HepG2 (cell line): ENCODE measurements at regions not wholly inside any gene's neighbourhood (a gene's known extent, or its start where the extent isn't known, plus 50 kb on each side); places are given as distances from the start of the nearest gene placed in this dataset.

ENCODE experiments used
- ATAC-seq: fragments of 200-7000 bp; cut with Tn5 transposase; 3 replicates; pipeline ENCODE4 v1.9.1; 2020; ENCODE audit warnings: mild to moderate bottlenecking, moderate library complexity
- BruUV-seq: library from RNA; stranded (reverse); fragments of 400-500 nt; replicated peaks from 2 replicates; lab custom pipeline; 2021; lab: Mats Ljungman, UMichigan
- CTCF ChIA-PET: fragments of 300-600 bp; formaldehyde crosslinking; extraction: SDS; loops from one replicate; lab custom pipeline; 2021; ENCODE audit warnings: low total read pairs, inconsistent platforms, low intra/inter-chr PET ratio; lab: Yijun Ruan, JAX
- POLR2A ChIA-PET: fragments of 350-600 bp; sonication (Branson Sonifier 250); formaldehyde crosslinking; loops from one replicate; lab custom pipeline; 2020; ENCODE audit warnings: antibody characterized with exemption, inconsistent platforms; lab: Yijun Ruan, JAX
- DNase-seq: peaks from one replicate; pipeline ENCODE4 v3.0.0-alpha.2; 2015; ENCODE audit warnings: low spot score
- FAIRE-seq: peaks from 3 replicates; lab custom pipeline; 2011; peaks lifted over from hg19 to GRCh38; lab: Jason Lieb, UNC
- H2AFZ ChIP-seq: one replicate; pipeline ENCODE4 v1.6.1; 2011; ENCODE audit warnings: low read length, inconsistent platforms
- H3K27ac ChIP-seq: fragments of 300-600 bp; 3 replicates; pipeline ENCODE4 v1.8.0; 2011; ENCODE audit warnings: mixed run types, mild to moderate bottlenecking, mixed read lengths, low read length, inconsistent platforms; ENCODE audit not compliant: insufficient read depth; ENCODE audit errors: extremely low read length
- H3K27me3 ChIP-seq, 2 experiments: fragments of 200-600 bp in 1 of 2; 2 replicates in 1 of 2; 3 replicates in 1 of 2; pipeline versions ENCODE4 v1.6.0 to v1.8.0; 2011; ENCODE audit warnings: low read length in 2 of 2, mild to moderate bottlenecking in 2 of 2, moderate library complexity in 2 of 2, inconsistent platforms in 1 of 2; ENCODE audit not compliant: insufficient read depth in 2 of 2, control insufficient read depth in 1 of 2
- H3K36me3 ChIP-seq, 2 experiments: fragments of 200-600 bp in 1 of 2; replicated peaks in 1 of 2; 2 replicates in 1 of 2; 3 replicates in 1 of 2; pipeline versions ENCODE4 v1.5.1 to v1.8.0; 2011; ENCODE audit warnings: low read length in 2 of 2, inconsistent platforms in 1 of 2; ENCODE audit not compliant: insufficient read depth in 2 of 2, control insufficient read depth in 1 of 2
- H3K4me1 ChIP-seq: 2 replicates; pipeline ENCODE4 v1.5.1; 2012; ENCODE audit warnings: low read length, inconsistent platforms; ENCODE audit not compliant: insufficient read depth
- H3K4me2 ChIP-seq: 2 replicates; pipeline ENCODE4 v1.6.0; 2011; ENCODE audit warnings: low read depth, low read length, inconsistent platforms
- H3K4me3 ChIP-seq, 3 experiments: fragments of 200-600 bp in 1 of 3; sonication (generic), shearing (Covaris generic) in 1 of 3; replicated peaks in 1 of 3; 2 replicates each; pipeline ENCODE4 v1.5.1; 2011 to 2016; ENCODE audit warnings: low read length in 3 of 3, inconsistent platforms in 2 of 3, low read depth in 2 of 3, mild to moderate bottlenecking in 2 of 3, control low read depth in 1 of 3, mixed read lengths in 1 of 3; ENCODE audit not compliant: insufficient read depth in 1 of 3
- H3K79me2 ChIP-seq: one replicate; pipeline ENCODE4 v1.6.1; 2011; ENCODE audit warnings: low read length, inconsistent platforms; ENCODE audit not compliant: insufficient read depth
- H3K9ac ChIP-seq: 2 replicates; pipeline ENCODE4 v1.6.0; 2011; ENCODE audit warnings: mild to moderate bottlenecking, low read depth, low read length, inconsistent platforms; ENCODE audit not compliant: insufficient read depth
- H3K9me3 ChIP-seq: 2 replicates; pipeline ENCODE4 v1.5.1; 2012; ENCODE audit warnings: mild to moderate bottlenecking, low read length
- H4K20me1 ChIP-seq: 2 replicates; pipeline ENCODE4 v1.6.0; 2011; ENCODE audit warnings: inconsistent platforms, mild to moderate bottlenecking, low read length, moderate library complexity; ENCODE audit not compliant: insufficient read depth
- ARNTL ChIP-seq: sonication (generic); formaldehyde crosslinking; IDR thresholded peaks from 2 replicates; pipeline ENCODE4 v1.4.0; 2020; ENCODE audit warnings: mild to moderate bottlenecking, missing genetic modification reagents
- CBX2 ChIP-seq, 2 experiments: fragments of 200-600 bp in 1 of 2; sonication (generic); formaldehyde crosslinking in 1 of 2; IDR thresholded peaks; 2 replicates each; pipeline versions ENCODE4 v1.7.0 to v1.8.1; 2018 to 2022; ENCODE audit warnings: low read depth in 2 of 2, low read length in 1 of 2, mild to moderate bottlenecking in 1 of 2, missing genetic modification reagents in 1 of 2
- CEBPG ChIP-seq: IDR thresholded peaks from 2 replicates; pipeline ENCODE4 v1.6.1; 2016
- HMGA1 ChIP-seq: sonication (generic); formaldehyde crosslinking; conservative IDR thresholded peaks from 2 replicates; pipeline ENCODE4 v1.4.0; 2020; ENCODE audit warnings: missing genetic modification reagents
- MXI1 ChIP-seq: IDR thresholded peaks from 3 replicates; pipeline ENCODE4 v1.6.1; 2012; ENCODE audit warnings: low read depth, low read length, inconsistent platforms, borderline replicate concordance
- RFX3 ChIP-seq: IDR thresholded peaks from 2 replicates; pipeline ENCODE4 v1.6.1; 2016; ENCODE audit warnings: missing biosample characterization, missing genetic modification reagents
- RNF2 ChIP-seq: fragments of 450-650 bp; conservative IDR thresholded peaks from 2 replicates; pipeline ENCODE4 v1.6.1; 2016; ENCODE audit warnings: low read depth
- RXRB ChIP-seq: IDR thresholded peaks from 2 replicates; pipeline ENCODE4 v1.6.1; 2016; ENCODE audit warnings: borderline replicate concordance, missing genetic modification reagents, missing compliant biosample characterization
- SNAPC2 ChIP-seq: sonication (generic); formaldehyde crosslinking; IDR thresholded peaks from 2 replicates; pipeline ENCODE4 v1.8.1; 2022; ENCODE audit warnings: mild to moderate bottlenecking, missing genetic modification reagents
- SP4 ChIP-seq: sonication (generic); formaldehyde crosslinking; IDR thresholded peaks from 2 replicates; pipeline ENCODE4 v1.8.1; 2023; ENCODE audit warnings: mild to moderate bottlenecking, missing genetic modification reagents
- ZNF20 ChIP-seq: sonication (generic); formaldehyde crosslinking; IDR thresholded peaks from 2 replicates; pipeline ENCODE4 v1.4.0; 2020; ENCODE audit warnings: mild to moderate bottlenecking, moderate library complexity, missing genetic modification reagents
- ZNF629 ChIP-seq: sonication (generic); formaldehyde crosslinking; conservative IDR thresholded peaks from 2 replicates; pipeline ENCODE4 v1.5.0; 2020; ENCODE audit warnings: missing genetic modification reagents
- ZZZ3 ChIP-seq: sonication (generic); formaldehyde crosslinking; IDR thresholded peaks from 2 replicates; pipeline ENCODE4 v1.4.0; 2020; ENCODE audit warnings: missing genetic modification reagents, mild to moderate bottlenecking, borderline replicate concordance
- WGBS: methylation state at CpG from one replicate; pipeline ENCODE4 v1.1.6; 2017; ENCODE audit warnings: low lambda C conversion rate; 5-methylcytosine and 5-hydroxymethylcytosine counted together
- in situ Hi-C: cut with HindIII; loops from 2 replicates; pipeline ENCODE4 v1.10.0; 2017; ENCODE audit warnings: low pct_unique_long_range_greater_than_20kb; ENCODE audit not compliant: extremely low pct_ligation_motif_present
- intact Hi-C: fragments of 100-400 bp; cut with micrococcal nuclease; formaldehyde crosslinking; loops from one replicate; pipeline ENCODE4 v1.10.0; 2022; ENCODE audit not compliant: unreplicated experiment
- TF ChIP-seq, protein P1 (sequence below): sonication (generic); formaldehyde crosslinking; IDR thresholded peaks from 2 replicates; pipeline ENCODE4 v1.5.0; 2020; ENCODE audit warnings: mild to moderate bottlenecking, low read depth, missing genetic modification reagents, borderline replicate concordance

DNA sequence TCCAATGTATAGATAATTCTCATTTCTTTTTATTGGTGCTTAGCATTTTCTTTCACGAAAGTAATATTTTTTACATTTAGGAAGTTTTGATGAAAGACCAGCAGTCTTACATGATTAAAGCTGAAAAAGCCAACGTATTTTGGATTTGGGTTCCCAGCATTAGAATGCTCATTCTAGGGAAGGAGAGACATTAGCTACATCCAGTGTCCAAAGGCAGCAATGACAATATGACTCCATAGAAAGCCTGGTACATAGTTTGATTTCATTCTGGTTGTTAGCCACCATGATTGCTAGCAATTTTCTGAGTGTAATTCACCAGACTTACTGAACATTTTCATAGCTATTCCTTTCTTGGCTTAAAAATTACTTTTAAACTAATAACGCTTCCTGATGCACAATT lies 1397.5 kb downstream of the PCDH7 start:
- H3K4me1 ChIP-seq: no peaks in the 10 kb centered on the region
- H3K4me2 ChIP-seq: no peak overlapping the region
- WGBS: under 1% methylated on average over 3 of the region's 3 CpGs
- in situ Hi-C loops: no loop called here
- POLR2A ChIA-PET: no interaction called here
- no peaks in the 10 kb centered on the region for H3K27me3 ChIP-seq
- no peak overlapping the region for H2AFZ ChIP-seq
- no peaks in the 10 kb centered on the region for H3K9me3 ChIP-seq
- no peak overlapping the region for H3K27ac ChIP-seq
- no peaks in the 10 kb centered on the region for H3K36me3 ChIP-seq
- no TSS peak for BruUV-seq
- CTCF ChIA-PET: no interaction called here
- H3K79me2 ChIP-seq: no peaks in the 10 kb centered on the region
- DNase-seq (no peak), ATAC-seq (no peak), FAIRE-seq (no peak)
- no peak overlapping the region for H3K4me3 ChIP-seq
- intact Hi-C loops: no loop called here
- no peak overlapping the region for H3K9ac ChIP-seq
- TF ChIP-seq RFX3 (CRISPR knock-in tag) (no peak), CBX2 (IDR thresholded peaks at IDR 0.05; ENCODE audit: low read depth, low read length) (no peak), CBX2 (CRISPR knock-in tag; IDR thresholded peaks at IDR 0.05; ENCODE audit: low read depth) (no peak), SP4 (no peak), RNF2 (no peak), ZNF629 (no peak), RXRB (CRISPR knock-in tag) (no peak), MXI1 (no peak), HMGA1 (CRISPR knock-in tag) (no peak), CEBPG (no peak), ZZZ3 (CRISPR knock-in tag) (no peak), ARNTL (CRISPR knock-in tag) (no peak), ZNF20 (CRISPR knock-in tag) (no peak), SNAPC2 (CRISPR knock-in tag) (no peak)
- TF ChIP-seq, protein P1, sequence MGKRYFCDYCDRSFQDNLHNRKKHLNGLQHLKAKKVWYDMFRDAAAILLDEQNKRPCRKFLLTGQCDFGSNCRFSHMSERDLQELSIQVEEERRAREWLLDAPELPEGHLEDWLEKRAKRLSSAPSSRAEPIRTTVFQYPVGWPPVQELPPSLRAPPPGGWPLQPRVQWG (CRISPR knock-in tag): no peak
- no peaks in the 10 kb centered on the region for H4K20me1 ChIP-seq
